H9 (cell line): ENCODE measurements at regions not wholly inside any gene's neighbourhood (a gene's known extent, or its start where the extent isn't known, plus 50 kb on each side); places are given as distances from the start of the nearest gene placed in this dataset.

Experiments used
- DNase-seq: peaks from one replicate; pipeline ENCODE4 v3.0.0-alpha.2; 2017
- H2AFZ ChIP-seq: one replicate; pipeline ENCODE4 v1.6.1; 2013; ENCODE audit warnings: mild to moderate bottlenecking, low read length, control low read depth, moderate library complexity
- H2AK5ac ChIP-seq: 2 replicates; pipeline ENCODE4 v1.6.1; 2013; ENCODE audit warnings: low read length, control low read depth, mixed read lengths; ENCODE audit not compliant: insufficient read length
- H2BK120ac ChIP-seq: one replicate; pipeline ENCODE4 v1.6.1; 2013; ENCODE audit warnings: low read depth, mild to moderate bottlenecking, low read length, control low read depth, inconsistent platforms; ENCODE audit not compliant: poor library complexity, severe bottlenecking
- H2BK12ac ChIP-seq: 2 replicates; pipeline ENCODE4 v1.6.1; 2013; ENCODE audit warnings: low read length, control low read depth, mixed read lengths, low read depth; ENCODE audit not compliant: insufficient read length
- H2BK15ac ChIP-seq: 2 replicates; pipeline ENCODE4 v1.6.1; 2013; ENCODE audit warnings: low read depth, low read length, control low read depth
- H2BK20ac ChIP-seq: one replicate; pipeline ENCODE4 v1.6.1; 2013; ENCODE audit warnings: low read depth, mild to moderate bottlenecking, low read length, control low read depth, inconsistent platforms; ENCODE audit not compliant: poor library complexity, severe bottlenecking
- H2BK5ac ChIP-seq: 2 replicates; pipeline ENCODE4 v1.6.1; 2013; ENCODE audit warnings: low read length, control low read depth, mixed read lengths; ENCODE audit not compliant: insufficient read length
- H3K14ac ChIP-seq: 2 replicates; pipeline ENCODE4 v1.6.1; 2013; ENCODE audit warnings: low read length, control low read depth; ENCODE audit not compliant: insufficient read depth
- H3K18ac ChIP-seq: 2 replicates; pipeline ENCODE4 v1.6.1; 2013; ENCODE audit warnings: low read depth, mild to moderate bottlenecking, mixed read lengths, low read length, control low read depth; ENCODE audit not compliant: insufficient read length
- H3K23ac ChIP-seq: 2 replicates; pipeline ENCODE4 v1.6.1; 2013; ENCODE audit warnings: low read length, control low read depth, mixed read lengths, low read depth; ENCODE audit not compliant: insufficient read length
- H3K23me2 ChIP-seq: 2 replicates; pipeline ENCODE4 v1.6.1; 2013; ENCODE audit warnings: low read depth, mild to moderate bottlenecking, mixed read lengths, low read length, control low read depth; ENCODE audit not compliant: insufficient read length, poor library complexity, severe bottlenecking
- H3K27ac ChIP-seq: 2 replicates; pipeline ENCODE4 v1.5.1; 2013; ENCODE audit warnings: low read length, control low read depth, mixed read lengths, low read depth; ENCODE audit not compliant: insufficient read length
- H3K27me3 ChIP-seq: 2 replicates; pipeline ENCODE4 v1.6.1; 2013; ENCODE audit warnings: low read length, control low read depth, inconsistent platforms; ENCODE audit not compliant: insufficient read depth
- H3K4ac ChIP-seq: 2 replicates; pipeline ENCODE4 v1.6.1; 2013; ENCODE audit warnings: low read depth, mild to moderate bottlenecking, control low read depth, inconsistent platforms, low read length, moderate library complexity
- H3K4me1 ChIP-seq: 2 replicates; pipeline ENCODE4 v1.6.1; 2013; ENCODE audit warnings: low read length, control low read depth, inconsistent platforms; ENCODE audit not compliant: insufficient read depth
- H3K4me2 ChIP-seq: 2 replicates; pipeline ENCODE4 v1.6.1; 2013; ENCODE audit warnings: low read length, control low read depth, mixed read lengths; ENCODE audit not compliant: insufficient read length, insufficient read depth
- H3K56ac ChIP-seq: 2 replicates; pipeline ENCODE4 v1.6.1; 2013; ENCODE audit warnings: low read depth, mild to moderate bottlenecking, mixed read lengths, low read length, control low read depth; ENCODE audit not compliant: insufficient read length
- H3K79me1 ChIP-seq: 2 replicates; pipeline ENCODE4 v1.6.1; 2013; ENCODE audit warnings: low read depth, mild to moderate bottlenecking, moderate library complexity, low read length, control low read depth, inconsistent platforms; ENCODE audit not compliant: insufficient read depth, poor library complexity, severe bottlenecking
- H3K79me2 ChIP-seq: 2 replicates; pipeline ENCODE4 v1.6.1; 2013; ENCODE audit warnings: low read length, control low read depth, inconsistent platforms; ENCODE audit not compliant: insufficient read depth
- H3K9ac ChIP-seq: 2 replicates; pipeline ENCODE4 v1.6.1; 2013; ENCODE audit warnings: low read length, control low read depth, mixed read lengths; ENCODE audit not compliant: insufficient read length; ENCODE audit errors: extremely low read depth
- H3K9me3 ChIP-seq: one replicate; pipeline ENCODE4 v1.6.1; 2013; ENCODE audit warnings: low read depth, low read length, inconsistent platforms; ENCODE audit not compliant: control insufficient read depth
- H3T11ph ChIP-seq: one replicate; pipeline ENCODE4 v1.6.1; 2013; ENCODE audit warnings: mild to moderate bottlenecking, low read length, control low read depth, inconsistent platforms
- H4K20me1 ChIP-seq: one replicate; pipeline ENCODE4 v1.6.1; 2013; ENCODE audit not compliant: control insufficient read depth, insufficient read length, insufficient read depth
- H4K5ac ChIP-seq: 2 replicates; pipeline ENCODE4 v1.6.1; 2013; ENCODE audit warnings: low read depth, mild to moderate bottlenecking, mixed read lengths, low read length, control low read depth; ENCODE audit not compliant: insufficient read length
- H4K8ac ChIP-seq: replicated peaks from 2 replicates; pipeline ENCODE4 v1.6.1; 2013; ENCODE audit warnings: low read length, control low read depth, mixed read lengths, low read depth; ENCODE audit not compliant: insufficient read length
- H4K91ac ChIP-seq: 2 replicates; pipeline ENCODE4 v1.6.1; 2013; ENCODE audit warnings: low read depth, mild to moderate bottlenecking, moderate library complexity, mixed read lengths, low read length, control low read depth; ENCODE audit not compliant: insufficient read length
- H3K27ac Mint-ChIP-seq, 3 experiments: 2 replicates in 2 of 3; 3 replicates in 1 of 3; pipeline ENCODE4 v1.8.0; 2020 to 2021; ENCODE audit warnings: mixed read lengths in 3 of 3, mild to moderate bottlenecking in 1 of 3, moderate library complexity in 1 of 3
- H3K27me3 Mint-ChIP-seq: 2 replicates; pipeline ENCODE4 v1.8.0; 2021; ENCODE audit warnings: low read depth, mild to moderate bottlenecking, moderate library complexity, mixed read lengths
- H3K36me3 Mint-ChIP-seq, 3 experiments: 2 replicates in 2 of 3; 3 replicates in 1 of 3; pipeline ENCODE4 v1.8.0; 2020 to 2021; ENCODE audit warnings: low read depth in 3 of 3, mixed read lengths in 3 of 3; ENCODE audit not compliant: insufficient read depth in 1 of 3
- H3K4me1 Mint-ChIP-seq, 2 experiments: 2 replicates each; pipeline ENCODE4 v1.8.0; 2020; ENCODE audit warnings: mixed read lengths in 2 of 2
- H3K4me3 Mint-ChIP-seq, 2 experiments: 2 replicates in 1 of 2; 3 replicates in 1 of 2; pipeline ENCODE4 v1.8.0; 2020 to 2021; ENCODE audit warnings: mild to moderate bottlenecking in 2 of 2, mixed read lengths in 2 of 2, moderate library complexity in 1 of 2
- H3K9me3 Mint-ChIP-seq, 2 experiments: 2 replicates in 1 of 2; 3 replicates in 1 of 2; pipeline ENCODE4 v1.8.0; 2020; ENCODE audit warnings: mild to moderate bottlenecking in 2 of 2, mixed read lengths in 2 of 2, moderate library complexity in 1 of 2
- CTCF ChIP-seq: fragments of 200-600 bp; sonication (generic); conservative IDR thresholded peaks from 3 replicates; pipeline ENCODE4 v1.8.0; 2021; ENCODE audit warnings: antibody characterized with exemption, mild to moderate bottlenecking

- Histone ChIP-seq H3K4ac (no peak overlapping the region), H4K91ac (no peak overlapping the region), H3K23me2 (no peaks in the 10 kb centered on the region), H3K56ac (no peak overlapping the region), H3K27ac (no peak overlapping the region), H4K20me1 (no peaks in the 10 kb centered on the region), H3K4me2 (no peak overlapping the region), H3T11ph (no peak overlapping the region), H2AFZ (no peak overlapping the region), H2BK5ac (no peak overlapping the region), H3K79me2 (no peaks in the 10 kb centered on the region), H2BK15ac (no peak overlapping the region), H3K18ac (no peak overlapping the region), H3K23ac (no peak overlapping the region), H3K9ac (no peak overlapping the region), H3K27me3 (no peaks in the 10 kb centered on the region), H2AK5ac (no peak overlapping the region), H3K14ac (no peak overlapping the region), H2BK120ac (no peak overlapping the region), H3K9me3 (no peaks in the 10 kb centered on the region), H3K4me1 (peaks cover 2% of the 10 kb centered on the region), H3K79me1 (no peaks in the 10 kb centered on the region), H4K8ac (no peak overlapping the region), H2BK20ac (no peak overlapping the region), H2BK12ac (no peak overlapping the region), H4K5ac (no peak overlapping the region)
- no peak overlapping the region for H3K4me3 Mint-ChIP-seq
- TF ChIP-seq CTCF, result no peak
- no peaks in the 10 kb centered on the region for H3K27me3 Mint-ChIP-seq
- no peak overlapping the region for H3K27ac Mint-ChIP-seq
- peaks cover 9 to 11% of the 10 kb centered on the region in 2 experiments for H3K4me1 Mint-ChIP-seq
- DNase-seq, result no peak
- H3K9me3 Mint-ChIP-seq, result no peaks in the 10 kb centered on the region
- no peaks in the 10 kb centered on the region for H3K36me3 Mint-ChIP-seq
These were observed 903.6 kb downstream of the STPG2 start for GRCh38 chr4:97239667-97239997.
